ENCODE measurements at regions not wholly inside any gene's neighbourhood (a gene's known extent, or its start where the extent isn't known, plus 50 kb on each side); places are given as distances from the start of the nearest gene placed in this dataset.
A peak's percentile ranks its signal among the peaks of the same experiment; 100 is the strongest.

GRCh38 chr15:69505956-69506556, 53.4 kb downstream of the RPLP1 start:
- no peak for DNase-seq (ENCODE audit: low read depth in 2 of 2)

- DNase-seq (ENCODE audit: low read depth in 2 of 2): no peak
These were observed 56.0 kb downstream of the RPLP1 start for GRCh38 chr15:69508659-69509058.

- no peak for DNase-seq (ENCODE audit: low read depth in 2 of 2)
These were observed 56.5 kb downstream of the RPLP1 start for GRCh38 chr15:69509131-69509530.

- DNase-seq (ENCODE audit: low read depth in 2 of 2): no peak
These were observed 57.9 kb downstream of the RPLP1 start for GRCh38 chr15:69510556-69510955.

- DNase-seq (ENCODE audit: low read depth in 2 of 2): no peak
These were observed 58.4 kb downstream of the RPLP1 start for GRCh38 chr15:69511015-69511414.

GRCh38 chr15:69511716-69512340, 59.2 kb downstream of the RPLP1 start:
- no peak for DNase-seq (ENCODE audit: low read depth in 2 of 2)

- DNase-seq (ENCODE audit: low read depth in 2 of 2): no peak
These were observed 60.9 kb downstream of the RPLP1 start for GRCh38 chr15:69513450-69513960.

- no peak for DNase-seq (ENCODE audit: low read depth in 2 of 2)
These were observed 61.4 kb downstream of the RPLP1 start for GRCh38 chr15:69513986-69514385.

GRCh38 chr15:69515508-69515907, 62.9 kb downstream of the RPLP1 start:
- DNase-seq (ENCODE audit: low read depth in 2 of 2): no peak

GRCh38 chr15:69515926-69516325, 63.3 kb downstream of the RPLP1 start:
- no peak for DNase-seq (ENCODE audit: low read depth in 2 of 2)

DNA sequence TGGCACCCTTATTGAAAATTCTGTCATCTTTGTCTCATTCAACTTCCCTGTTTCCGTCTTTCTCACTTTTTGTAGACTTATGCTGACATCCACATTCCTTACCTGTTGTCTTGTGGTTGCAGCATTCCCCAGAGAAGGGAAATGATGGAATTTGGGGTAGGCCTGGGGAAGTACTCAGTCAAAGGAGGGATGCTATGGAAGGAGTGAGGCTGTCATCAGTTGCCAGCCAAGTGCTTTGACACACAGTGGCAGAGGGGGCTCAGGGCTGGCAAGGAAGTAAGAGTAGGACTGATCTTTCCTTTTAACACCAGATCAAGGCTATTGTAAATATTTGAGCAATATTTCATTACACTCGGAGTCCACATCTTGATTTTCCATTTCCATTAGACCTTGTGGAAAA, 64.4 kb downstream of the RPLP1 start:
- no peak for DNase-seq (ENCODE audit: low read depth in 2 of 2)

DNA sequence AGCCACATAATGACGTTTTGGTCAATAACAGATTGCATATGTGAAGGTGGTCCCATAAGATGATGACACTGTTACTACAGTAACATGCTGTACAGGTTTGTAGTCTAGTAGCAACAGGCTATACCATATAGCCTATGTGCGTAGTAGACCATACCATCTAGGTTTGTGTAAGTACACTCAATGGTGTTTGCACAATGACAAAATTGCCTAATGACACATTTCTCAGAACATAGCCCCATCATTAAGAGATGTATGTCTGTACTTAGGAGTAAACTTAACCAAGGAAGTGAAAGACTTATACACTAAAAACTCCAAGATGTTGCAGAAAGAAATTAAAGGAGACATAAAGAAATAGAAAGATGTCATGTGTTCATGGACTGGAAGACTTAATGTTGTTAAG, 66.2 kb downstream of the RPLP1 start:
- no peak for DNase-seq (ENCODE audit: low read depth in 2 of 2)

GRCh38 chr15:69520067-69520466, 67.4 kb downstream of the RPLP1 start:
- DNase-seq (ENCODE audit: low read depth in 2 of 2): no peak

DNA sequence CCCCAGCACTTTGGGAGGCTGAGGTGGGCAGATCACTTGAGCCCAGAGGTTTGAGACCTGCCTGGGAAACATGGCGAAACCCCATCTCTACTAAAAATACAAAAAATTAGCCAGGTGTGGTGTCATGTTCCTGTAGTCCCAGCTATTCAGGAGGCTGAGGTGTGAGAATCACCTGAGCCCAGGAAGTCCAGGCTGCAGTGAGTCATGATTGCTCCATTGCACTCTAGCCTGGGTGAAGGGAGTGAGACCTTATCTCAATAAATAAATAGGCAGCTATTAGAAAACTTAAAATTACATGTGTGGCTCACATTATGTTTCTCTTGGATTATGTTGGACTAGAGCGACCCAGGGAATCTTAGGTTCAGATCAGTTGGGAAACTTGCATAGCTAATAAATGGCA, 69.7 kb downstream of the RPLP1 start:
- DNase-seq (ENCODE audit: low read depth in 2 of 2): no peak

- peak; percentile 20 to 47 for DNase-seq (ENCODE audit: low read depth in 2 of 2)
These were observed 70.7 kb downstream of the RPLP1 start for GRCh38 chr15:69523010-69524001.

DNA sequence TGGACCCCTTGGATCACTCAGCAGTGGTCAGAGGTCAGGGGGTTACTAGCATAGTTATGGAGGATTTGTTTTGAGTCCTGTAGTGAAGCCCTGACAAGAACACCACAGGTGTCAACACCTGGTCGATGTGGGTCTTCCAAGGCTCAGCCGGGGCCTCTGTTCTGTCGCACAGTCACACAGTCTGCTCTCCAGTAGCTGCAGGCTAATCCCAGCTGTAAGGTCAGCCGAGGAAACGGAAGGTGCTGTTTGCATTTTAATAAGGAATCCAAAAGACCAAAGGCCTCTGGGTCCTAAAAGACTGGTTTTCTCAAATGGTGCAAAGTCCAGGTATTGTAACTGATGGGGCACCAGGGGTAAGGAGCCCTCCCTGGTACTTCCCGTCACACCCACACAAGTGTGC, 71.7 kb downstream of the RPLP1 start:
- no peak for DNase-seq (ENCODE audit: low read depth in 2 of 2)

- no peak for DNase-seq (ENCODE audit: low read depth in 2 of 2)
These were observed 72.2 kb downstream of the RPLP1 start for GRCh38 chr15:69524814-69525213.

GRCh38 chr15:69525543-69525942, 72.9 kb downstream of the RPLP1 start:
- DNase-seq (ENCODE audit: low read depth in 2 of 2): no peak

DNA sequence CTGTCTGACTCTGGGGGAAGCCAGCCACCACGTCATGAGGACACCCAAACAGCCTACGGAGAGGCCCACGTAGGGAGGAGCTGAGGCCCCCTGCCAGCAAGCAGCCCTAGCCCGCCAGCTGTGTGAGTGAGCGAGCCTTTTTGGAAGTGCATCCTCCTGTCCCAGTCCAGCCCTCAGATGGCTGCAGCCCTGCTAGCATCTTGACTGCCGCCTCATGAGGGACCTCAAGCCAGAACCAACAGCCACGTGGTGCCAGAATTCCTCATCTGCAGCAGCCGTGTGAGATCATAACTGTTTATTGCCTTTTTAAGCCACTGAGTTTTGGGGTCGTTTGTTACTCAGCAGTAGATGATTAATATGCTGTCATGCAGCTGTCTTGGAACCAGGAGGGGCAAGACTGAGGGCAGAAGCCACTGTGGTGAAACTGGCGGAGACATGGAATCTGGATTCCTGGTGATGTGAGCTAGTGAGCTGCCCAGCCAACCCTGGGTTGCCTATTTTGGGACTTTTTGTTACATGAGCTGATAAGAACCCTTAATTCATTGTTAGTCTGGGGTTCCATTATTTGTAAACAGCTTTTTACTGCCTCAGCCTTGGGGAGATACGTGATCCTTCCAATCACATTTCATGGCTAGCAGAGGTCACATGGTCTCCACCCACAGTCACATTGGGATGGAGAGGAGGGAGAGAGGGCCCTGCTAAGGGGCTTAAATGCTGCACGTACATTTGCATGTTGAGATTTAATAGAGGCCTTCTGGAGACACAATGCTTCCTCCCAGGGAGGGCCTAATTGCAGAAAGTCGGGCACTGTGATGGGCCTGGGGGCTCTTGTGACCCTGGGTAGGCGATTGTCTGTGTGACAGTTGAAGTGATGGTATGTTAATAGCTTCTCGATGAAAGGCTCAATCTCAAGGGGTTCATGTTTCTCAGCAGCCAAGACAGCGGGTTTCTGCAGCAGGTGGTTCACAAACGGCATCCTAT, 73.8 kb downstream of the RPLP1 start:
- no peak for DNase-seq (ENCODE audit: low read depth in 2 of 2)

GRCh38 chr15:69529141-69529540, 76.5 kb downstream of the RPLP1 start:
- DNase-seq (ENCODE audit: low read depth in 2 of 2): no peak

GRCh38 chr15:69529961-69530633, 77.5 kb downstream of the RPLP1 start:
- DNase-seq (ENCODE audit: low read depth in 2 of 2): no peak
